ENCODE measurements at regions not wholly inside any gene's neighbourhood (a gene's known extent, or its start where the extent isn't known, plus 50 kb on each side); places are given as distances from the start of the nearest gene placed in this dataset.

DNA sequence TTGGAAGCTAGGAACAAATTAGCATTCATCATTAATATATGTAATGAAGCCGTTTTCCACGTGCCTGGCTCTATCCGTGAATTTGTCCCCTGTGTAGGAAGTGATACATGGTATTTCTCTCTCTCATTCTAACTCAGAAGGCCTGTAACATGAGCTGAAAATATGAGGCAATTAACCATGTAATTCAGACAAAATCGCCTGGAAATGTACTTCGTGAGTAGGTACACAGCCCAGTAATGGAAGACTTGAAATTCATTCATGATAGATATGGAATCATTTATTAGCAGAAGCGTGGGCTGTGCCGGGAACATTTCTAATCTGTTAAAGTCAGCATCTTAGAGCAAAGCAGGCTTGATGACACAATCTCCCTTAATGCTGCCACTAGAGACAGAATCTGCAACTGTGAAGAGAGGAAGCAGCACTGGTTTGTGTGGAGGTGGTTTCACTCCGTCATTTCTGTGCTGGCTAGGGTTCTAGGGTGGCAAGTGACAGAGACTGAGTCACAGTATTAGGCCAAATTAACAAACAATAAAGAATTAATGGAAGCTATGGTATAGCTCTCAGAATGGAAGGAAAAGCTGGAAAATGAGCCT, 225.0 kb upstream of the PROK2 start:
- Histone ChIP-seq H3K27me3 (ENCODE audit: insufficient read depth, low read depth) (no peaks in the 10 kb centered on the region), H3K36me3 (ENCODE audit: insufficient read depth) (no peaks in the 10 kb centered on the region), H3K9ac (no peak overlapping the region), H2AFZ (ENCODE audit: low read depth) (no peak overlapping the region), H3K4me3 (IDR thresholded peaks at IDR 0.05; ENCODE audit: insufficient read depth, low read depth, low read length) (no peak overlapping the region), H3K4me1 (ENCODE audit: low read depth, poor library complexity, severe bottlenecking) (no peaks in the 10 kb centered on the region), H4K20me1 (ENCODE audit: insufficient read depth) (no peaks in the 10 kb centered on the region), H3K27ac (no peak overlapping the region), H3K4me2 (no peak overlapping the region), H3K79me2 (ENCODE audit: insufficient read depth, low read depth) (no peaks in the 10 kb centered on the region)
- TF ChIP-seq, protein P1, sequence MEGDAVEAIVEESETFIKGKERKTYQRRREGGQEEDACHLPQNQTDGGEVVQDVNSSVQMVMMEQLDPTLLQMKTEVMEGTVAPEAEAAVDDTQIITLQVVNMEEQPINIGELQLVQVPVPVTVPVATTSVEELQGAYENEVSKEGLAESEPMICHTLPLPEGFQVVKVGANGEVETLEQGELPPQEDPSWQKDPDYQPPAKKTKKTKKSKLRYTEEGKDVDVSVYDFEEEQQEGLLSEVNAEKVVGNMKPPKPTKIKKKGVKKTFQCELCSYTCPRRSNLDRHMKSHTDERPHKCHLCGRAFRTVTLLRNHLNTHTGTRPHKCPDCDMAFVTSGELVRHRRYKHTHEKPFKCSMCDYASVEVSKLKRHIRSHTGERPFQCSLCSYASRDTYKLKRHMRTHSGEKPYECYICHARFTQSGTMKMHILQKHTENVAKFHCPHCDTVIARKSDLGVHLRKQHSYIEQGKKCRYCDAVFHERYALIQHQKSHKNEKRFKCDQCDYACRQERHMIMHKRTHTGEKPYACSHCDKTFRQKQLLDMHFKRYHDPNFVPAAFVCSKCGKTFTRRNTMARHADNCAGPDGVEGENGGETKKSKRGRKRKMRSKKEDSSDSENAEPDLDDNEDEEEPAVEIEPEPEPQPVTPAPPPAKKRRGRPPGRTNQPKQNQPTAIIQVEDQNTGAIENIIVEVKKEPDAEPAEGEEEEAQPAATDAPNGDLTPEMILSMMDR (conservative IDR thresholded peaks at IDR 0.05; ENCODE audit: low read depth, low read length), result no peak

DNA sequence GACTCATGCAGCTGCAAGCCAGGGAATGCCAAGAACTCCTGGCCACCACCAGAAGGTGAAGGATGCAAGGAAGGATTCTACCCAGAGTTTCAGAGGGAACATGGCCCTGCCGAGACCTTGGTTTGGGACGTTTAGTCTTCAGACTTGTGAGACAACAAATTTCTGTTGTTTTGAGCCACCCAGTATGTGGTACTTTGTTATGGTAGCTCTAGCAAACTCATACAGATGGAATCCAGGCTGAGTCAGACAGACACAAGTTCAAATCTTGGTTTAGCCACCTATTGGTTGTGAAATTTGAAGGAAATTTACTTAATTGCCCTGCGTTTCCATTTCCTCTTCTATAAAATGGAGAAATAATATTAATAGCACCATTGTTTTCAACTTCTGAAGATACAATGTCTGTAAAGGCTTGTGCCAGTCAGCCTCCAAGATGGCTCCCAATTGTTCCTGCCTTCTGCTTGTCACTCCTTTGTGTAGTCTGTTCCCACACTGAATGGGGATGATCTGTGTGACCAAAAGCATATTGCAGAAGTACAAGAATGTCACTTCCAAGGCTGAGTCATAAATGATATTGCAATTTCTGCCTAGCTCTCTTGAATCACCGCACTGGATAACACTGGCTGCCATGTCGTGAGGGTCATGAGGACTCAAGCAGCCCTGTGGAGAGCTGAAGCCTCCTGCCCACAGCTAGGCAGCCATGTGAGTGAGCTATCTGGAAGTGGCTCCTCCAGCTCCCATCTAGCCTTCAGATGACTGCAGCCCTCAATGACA, 223.5 kb upstream of the PROK2 start:
- TF ChIP-seq, protein P1 (conservative IDR thresholded peaks at IDR 0.05; ENCODE audit: low read depth, low read length), result no peak
- H2AFZ ChIP-seq (ENCODE audit: low read depth), result no peak overlapping the region
- H3K79me2 ChIP-seq (ENCODE audit: insufficient read depth, low read depth), result no peaks in the 10 kb centered on the region
- no peaks in the 10 kb centered on the region for H4K20me1 ChIP-seq (ENCODE audit: insufficient read depth)
- H3K27me3 ChIP-seq (ENCODE audit: insufficient read depth, low read depth), result no peaks in the 10 kb centered on the region
- no peaks in the 10 kb centered on the region for H3K36me3 ChIP-seq (ENCODE audit: insufficient read depth)
- H3K4me3 ChIP-seq (IDR thresholded peaks at IDR 0.05; ENCODE audit: insufficient read depth, low read depth, low read length), result no peak overlapping the region
- no peaks in the 10 kb centered on the region for H3K4me1 ChIP-seq (ENCODE audit: low read depth, poor library complexity, severe bottlenecking)
- H3K9ac ChIP-seq, result no peak overlapping the region
- H3K4me2 ChIP-seq, result no peak overlapping the region
- H3K27ac ChIP-seq, result no peak overlapping the region

DNA sequence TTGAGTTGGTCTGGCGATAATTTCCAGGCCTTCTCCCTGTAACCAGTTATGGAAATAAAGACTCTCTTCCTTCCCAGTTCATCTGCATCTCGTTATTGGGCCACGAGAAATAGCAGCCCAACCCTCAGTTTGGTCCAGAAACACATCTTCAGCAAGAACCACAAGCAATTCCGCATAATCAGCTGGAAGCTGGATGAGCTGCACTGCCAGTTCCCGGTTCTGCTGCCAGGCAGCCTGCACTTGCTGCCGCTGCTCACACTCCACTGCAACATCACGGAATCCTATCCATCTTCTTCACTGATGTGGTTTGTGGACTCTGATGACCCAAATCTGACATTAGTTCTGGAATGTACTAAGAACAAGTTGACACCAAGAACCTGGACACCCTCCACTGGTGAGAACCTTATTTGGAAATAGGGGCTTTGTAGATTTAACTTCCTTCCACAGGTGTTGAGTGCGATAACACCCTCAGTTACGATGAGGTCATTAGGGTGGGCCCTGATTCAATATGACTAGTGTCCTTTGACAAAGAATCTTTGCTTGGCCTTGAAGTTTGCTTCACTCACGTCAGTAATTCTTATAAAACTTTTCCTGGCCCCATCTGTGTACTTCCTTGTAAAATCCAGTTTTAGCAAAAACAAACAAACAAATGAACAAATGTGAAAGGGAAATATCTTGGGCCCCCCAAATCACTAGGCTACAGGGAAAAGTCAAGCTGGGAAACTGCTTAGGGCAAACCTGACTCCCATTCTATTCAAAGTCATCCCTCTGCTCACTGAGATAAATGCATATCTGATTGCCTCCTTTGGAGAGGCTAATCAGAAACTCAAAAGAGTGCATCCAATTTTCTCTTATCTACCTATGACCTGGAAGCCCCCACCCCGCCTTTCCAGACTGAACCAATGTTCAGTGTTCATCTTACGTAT, 221.9 kb upstream of the PROK2 start:
- Histone ChIP-seq H3K36me3 (ENCODE audit: insufficient read depth) (no peaks in the 10 kb centered on the region), H2AFZ (ENCODE audit: low read depth) (no peak overlapping the region), H3K27ac (no peak overlapping the region), H3K79me2 (ENCODE audit: insufficient read depth, low read depth) (no peaks in the 10 kb centered on the region), H3K9ac (no peak overlapping the region), H3K4me1 (ENCODE audit: low read depth, poor library complexity, severe bottlenecking) (no peaks in the 10 kb centered on the region), H3K4me2 (no peak overlapping the region), H4K20me1 (ENCODE audit: insufficient read depth) (no peaks in the 10 kb centered on the region), H3K27me3 (ENCODE audit: insufficient read depth, low read depth) (no peaks in the 10 kb centered on the region), H3K4me3 (IDR thresholded peaks at IDR 0.05; ENCODE audit: insufficient read depth, low read depth, low read length) (no peak overlapping the region)
- TF ChIP-seq, protein P1 (conservative IDR thresholded peaks at IDR 0.05; ENCODE audit: low read depth, low read length), result no peak

DNA sequence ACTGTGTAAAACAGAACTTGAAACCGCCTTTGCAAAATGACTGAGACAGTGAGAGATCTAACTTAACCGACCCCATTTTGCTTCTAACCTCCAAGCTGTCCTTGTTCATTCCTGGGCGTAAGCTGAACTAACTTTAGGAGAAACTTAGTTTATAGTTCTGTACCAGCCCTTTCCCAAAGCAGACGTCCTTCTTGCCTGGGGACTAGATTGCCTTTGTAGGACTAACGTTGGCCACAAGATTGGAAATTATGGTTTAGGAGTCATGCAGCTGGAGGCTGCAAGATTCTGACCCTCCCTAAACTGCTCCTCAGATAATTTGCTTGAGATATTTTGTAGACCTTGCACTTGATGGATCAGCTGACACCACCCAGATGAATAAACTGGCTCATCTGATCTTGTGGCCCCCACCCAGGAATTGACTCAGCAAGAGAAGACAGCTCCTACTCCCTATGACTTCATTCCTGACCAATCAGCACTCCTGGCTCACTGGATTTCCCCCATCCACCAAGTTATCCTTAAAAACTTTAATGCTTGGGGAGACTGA, 219.9 kb upstream of the PROK2 start:
- Histone ChIP-seq H3K27me3 (ENCODE audit: insufficient read depth, low read depth) (no peaks in the 10 kb centered on the region), H3K36me3 (ENCODE audit: insufficient read depth) (no peaks in the 10 kb centered on the region), H3K4me3 (IDR thresholded peaks at IDR 0.05; ENCODE audit: insufficient read depth, low read depth, low read length) (no peak overlapping the region), H3K27ac (no peak overlapping the region), H3K4me2 (no peak overlapping the region), H2AFZ (ENCODE audit: low read depth) (no peak overlapping the region), H3K4me1 (ENCODE audit: low read depth, poor library complexity, severe bottlenecking) (no peaks in the 10 kb centered on the region), H3K79me2 (ENCODE audit: insufficient read depth, low read depth) (no peaks in the 10 kb centered on the region), H4K20me1 (ENCODE audit: insufficient read depth) (no peaks in the 10 kb centered on the region), H3K9ac (no peak overlapping the region)
- TF ChIP-seq, protein P1 (conservative IDR thresholded peaks at IDR 0.05; ENCODE audit: low read depth, low read length), result no peak
